Neural cell (in vitro differentiated cells): ENCODE measurements at regions not wholly inside any gene's neighbourhood (a gene's known extent, or its start where the extent isn't known, plus 50 kb on each side); places are given as distances from the start of the nearest gene placed in this dataset.

Source experiments
- EP300 ChIP-seq: fragments of 450-650 bp; conservative IDR thresholded peaks from 2 replicates; pipeline ENCODE4 v1.6.1; 2014; ENCODE audit warnings: antibody characterized with exemption, mild to moderate bottlenecking, moderate library complexity; ENCODE audit not compliant: poor library complexity, severe bottlenecking
- EZH2 ChIP-seq: fragments of 200-600, 300-800 bp; shearing (Covaris generic), sonication (generic); IDR thresholded peaks from 2 replicates; pipeline ENCODE4 v1.6.1; 2014; ENCODE audit warnings: antibody characterized with exemption, low read length, borderline replicate concordance, mild to moderate bottlenecking; ENCODE audit not compliant: insufficient read depth, poor library complexity, severe bottlenecking
- POLR2AphosphoS5 ChIP-seq: IDR thresholded peaks from 2 replicates; pipeline ENCODE4 v1.6.1; 2012
- SMC3 ChIP-seq: fragments of 450-650 bp; conservative IDR thresholded peaks from 2 replicates; pipeline ENCODE4 v1.6.1; 2014; ENCODE audit warnings: antibody characterized with exemption, mild to moderate bottlenecking, moderate library complexity; ENCODE audit not compliant: poor library complexity
- TAF1 ChIP-seq: IDR thresholded peaks from 2 replicates; pipeline ENCODE4 v1.6.1; 2012; ENCODE audit warnings: low read depth
- TF ChIP-seq, protein P1 (sequence below): fragments of 450-650 bp; IDR thresholded peaks from 2 replicates; pipeline ENCODE4 v1.5.1; 2014; ENCODE audit warnings: antibody characterized with exemption, mild to moderate bottlenecking, moderate library complexity; ENCODE audit not compliant: poor library complexity, severe bottlenecking

DNA sequence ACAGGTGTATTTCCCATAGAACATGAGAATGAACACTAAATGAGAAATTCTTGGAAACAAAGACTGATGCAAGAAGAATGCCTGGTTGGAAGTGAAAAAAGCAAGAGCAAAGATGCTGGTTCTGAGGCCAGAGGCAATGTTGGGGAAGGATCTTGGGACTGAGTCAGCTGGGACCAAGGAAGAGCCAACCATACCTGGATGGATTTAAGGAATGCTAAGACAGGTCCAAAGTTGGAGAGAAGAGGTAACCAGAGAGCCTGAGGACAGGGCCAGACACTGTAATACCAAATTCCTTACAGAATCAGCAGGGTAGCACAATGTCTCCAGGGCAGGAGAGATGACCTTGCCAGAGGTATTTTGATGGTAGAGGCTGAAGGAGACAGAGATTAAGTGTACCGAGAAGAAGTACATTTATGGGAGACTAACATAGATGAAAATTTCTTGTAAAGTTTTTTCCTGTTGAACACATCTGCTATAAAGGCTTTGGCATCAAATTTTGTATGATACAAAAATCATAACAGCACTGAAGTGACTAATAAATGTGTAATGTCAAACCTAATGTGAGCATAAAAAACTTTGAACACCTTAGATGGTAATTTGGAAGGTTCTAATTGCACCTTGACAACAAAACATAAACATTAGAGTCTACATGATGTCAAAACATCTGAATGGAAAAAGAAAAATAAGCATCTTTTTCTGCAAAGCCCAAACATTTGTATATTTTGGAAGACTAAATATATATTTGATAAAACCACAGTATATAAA is 221.7 kb upstream of the MARCKS start:
- TF ChIP-seq, protein P1, sequence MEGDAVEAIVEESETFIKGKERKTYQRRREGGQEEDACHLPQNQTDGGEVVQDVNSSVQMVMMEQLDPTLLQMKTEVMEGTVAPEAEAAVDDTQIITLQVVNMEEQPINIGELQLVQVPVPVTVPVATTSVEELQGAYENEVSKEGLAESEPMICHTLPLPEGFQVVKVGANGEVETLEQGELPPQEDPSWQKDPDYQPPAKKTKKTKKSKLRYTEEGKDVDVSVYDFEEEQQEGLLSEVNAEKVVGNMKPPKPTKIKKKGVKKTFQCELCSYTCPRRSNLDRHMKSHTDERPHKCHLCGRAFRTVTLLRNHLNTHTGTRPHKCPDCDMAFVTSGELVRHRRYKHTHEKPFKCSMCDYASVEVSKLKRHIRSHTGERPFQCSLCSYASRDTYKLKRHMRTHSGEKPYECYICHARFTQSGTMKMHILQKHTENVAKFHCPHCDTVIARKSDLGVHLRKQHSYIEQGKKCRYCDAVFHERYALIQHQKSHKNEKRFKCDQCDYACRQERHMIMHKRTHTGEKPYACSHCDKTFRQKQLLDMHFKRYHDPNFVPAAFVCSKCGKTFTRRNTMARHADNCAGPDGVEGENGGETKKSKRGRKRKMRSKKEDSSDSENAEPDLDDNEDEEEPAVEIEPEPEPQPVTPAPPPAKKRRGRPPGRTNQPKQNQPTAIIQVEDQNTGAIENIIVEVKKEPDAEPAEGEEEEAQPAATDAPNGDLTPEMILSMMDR: no peak
- TF ChIP-seq TAF1 (no peak), EZH2 (no peak), POLR2AphosphoS5 (no peak), EP300 (no peak), SMC3 (no peak)
